ENCODE measurements at regions not wholly inside any gene's neighbourhood (a gene's known extent, or its start where the extent isn't known, plus 50 kb on each side); places are given as distances from the start of the nearest gene placed in this dataset.

- TF ChIP-seq POLR2AphosphoS5 (IDR thresholded peaks at IDR 0.05; ENCODE audit: low read depth, low read length): no peak
- TF ChIP-seq POLR2A (IDR thresholded peaks at IDR 0.05; ENCODE audit: low read depth, low read length): no peak
Observed at GRCh38 chr5:103389357-103389756, 130.8 kb downstream of the MACIR start.

Data from GM12892 (cell line).